ENCODE measurements at regions not wholly inside any gene's neighbourhood (a gene's known extent, or its start where the extent isn't known, plus 50 kb on each side); places are given as distances from the start of the nearest gene placed in this dataset.

DNA sequence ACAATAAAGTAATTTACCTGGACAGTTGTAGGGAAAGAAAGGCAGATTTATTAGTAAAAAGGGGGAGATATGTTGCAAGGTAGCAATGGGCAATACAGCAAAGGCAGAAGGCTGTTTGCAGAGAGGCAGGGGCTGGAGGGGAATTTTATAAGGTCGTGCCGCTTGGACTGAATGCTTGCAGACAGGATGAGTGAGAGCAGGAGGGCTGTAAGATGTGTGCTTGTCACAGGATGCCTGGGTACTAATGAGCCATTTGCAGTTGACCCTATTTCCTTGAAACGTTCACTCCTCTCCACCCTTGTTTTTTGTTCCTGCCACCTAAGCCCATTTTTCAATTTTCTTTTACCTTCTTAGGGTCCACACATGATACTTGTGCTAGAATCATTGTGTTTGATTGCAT is 214.7 kb downstream of the TRAM1L1 start:
- WGBS, 2 experiments (ENCODE audit: insufficient coverage in 1 of 2, insufficient read length in 1 of 2) = 65 to 72% methylated on average over 3 of the region's 3 CpGs
- Histone ChIP-seq H3K4me1 (ENCODE audit: control insufficient read depth, insufficient read depth, low read length) (no peaks in the 10 kb centered on the region), H3K36me3 (ENCODE audit: control insufficient read depth, insufficient read depth, low read length) (no peaks in the 10 kb centered on the region), H3K9me3 (ENCODE audit: control insufficient read depth, low read length) (no peaks in the 10 kb centered on the region), H3K27ac (ENCODE audit: low read depth, low read length) (no peak overlapping the region), H3K9ac (ENCODE audit: extremely low read depth, low read length, poor library complexity, severe bottlenecking) (no peak overlapping the region), H3K27me3 (ENCODE audit: control insufficient read depth, insufficient read depth, low read length, poor library complexity, severe bottlenecking) (no peaks in the 10 kb centered on the region), H3K4me3 (ENCODE audit: low read length) (no peak overlapping the region)
- TF ChIP-seq, protein P1, sequence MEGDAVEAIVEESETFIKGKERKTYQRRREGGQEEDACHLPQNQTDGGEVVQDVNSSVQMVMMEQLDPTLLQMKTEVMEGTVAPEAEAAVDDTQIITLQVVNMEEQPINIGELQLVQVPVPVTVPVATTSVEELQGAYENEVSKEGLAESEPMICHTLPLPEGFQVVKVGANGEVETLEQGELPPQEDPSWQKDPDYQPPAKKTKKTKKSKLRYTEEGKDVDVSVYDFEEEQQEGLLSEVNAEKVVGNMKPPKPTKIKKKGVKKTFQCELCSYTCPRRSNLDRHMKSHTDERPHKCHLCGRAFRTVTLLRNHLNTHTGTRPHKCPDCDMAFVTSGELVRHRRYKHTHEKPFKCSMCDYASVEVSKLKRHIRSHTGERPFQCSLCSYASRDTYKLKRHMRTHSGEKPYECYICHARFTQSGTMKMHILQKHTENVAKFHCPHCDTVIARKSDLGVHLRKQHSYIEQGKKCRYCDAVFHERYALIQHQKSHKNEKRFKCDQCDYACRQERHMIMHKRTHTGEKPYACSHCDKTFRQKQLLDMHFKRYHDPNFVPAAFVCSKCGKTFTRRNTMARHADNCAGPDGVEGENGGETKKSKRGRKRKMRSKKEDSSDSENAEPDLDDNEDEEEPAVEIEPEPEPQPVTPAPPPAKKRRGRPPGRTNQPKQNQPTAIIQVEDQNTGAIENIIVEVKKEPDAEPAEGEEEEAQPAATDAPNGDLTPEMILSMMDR (conservative IDR thresholded peaks at IDR 0.05) = no peak
- DNase-seq = no peak
- H3K27ac Mint-ChIP-seq = no peak overlapping the region
- no peaks in the 10 kb centered on the region for H3K27me3 Mint-ChIP-seq (ENCODE audit: insufficient read depth)
- no peaks in the 10 kb centered on the region for H3K9me3 Mint-ChIP-seq
- H3K36me3 Mint-ChIP-seq (ENCODE audit: low read depth) = no peaks in the 10 kb centered on the region
- H3K4me3 Mint-ChIP-seq = no peak overlapping the region
- no peaks in the 10 kb centered on the region for H3K4me1 Mint-ChIP-seq

DNA sequence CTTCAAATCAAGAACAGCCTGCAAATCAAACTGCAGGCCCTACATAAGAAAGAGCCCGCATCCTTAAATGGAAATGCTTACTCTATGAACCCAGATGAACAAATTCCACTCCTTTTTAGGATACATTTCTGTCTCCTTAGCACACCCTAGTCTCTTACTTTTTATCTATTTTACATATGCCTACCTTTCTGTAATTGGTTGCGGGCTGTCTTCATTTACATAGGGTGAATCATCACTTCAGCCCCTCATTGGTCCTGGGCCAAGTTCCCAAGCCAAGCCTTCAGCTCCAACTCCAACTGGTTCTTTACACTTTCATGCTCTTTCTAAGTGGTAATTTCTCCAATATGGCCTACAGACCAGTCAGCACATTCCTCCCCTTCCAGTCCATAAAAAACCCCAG is 219.3 kb downstream of the TRAM1L1 start:
- Mint-ChIP-seq H3K27ac (no peak overlapping the region), H3K4me1 (no peaks in the 10 kb centered on the region), H3K4me3 (no peak overlapping the region), H3K27me3 (ENCODE audit: insufficient read depth) (no peaks in the 10 kb centered on the region), H3K36me3 (ENCODE audit: low read depth) (no peaks in the 10 kb centered on the region), H3K9me3 (no peaks in the 10 kb centered on the region)
- Histone ChIP-seq H3K9ac (ENCODE audit: extremely low read depth, low read length, poor library complexity, severe bottlenecking) (no peak overlapping the region), H3K27ac (ENCODE audit: low read depth, low read length) (no peak overlapping the region), H3K27me3 (ENCODE audit: control insufficient read depth, insufficient read depth, low read length, poor library complexity, severe bottlenecking) (no peaks in the 10 kb centered on the region), H3K36me3 (ENCODE audit: control insufficient read depth, insufficient read depth, low read length) (no peaks in the 10 kb centered on the region), H3K4me1 (ENCODE audit: control insufficient read depth, insufficient read depth, low read length) (no peaks in the 10 kb centered on the region), H3K9me3 (ENCODE audit: control insufficient read depth, low read length) (no peaks in the 10 kb centered on the region), H3K4me3 (ENCODE audit: low read length) (no peak overlapping the region)
- no peak for DNase-seq
- TF ChIP-seq, protein P1 (conservative IDR thresholded peaks at IDR 0.05) = no peak
- 93 to 100% methylated on average over 2 of the region's 2 CpGs for WGBS, 2 experiments (ENCODE audit: insufficient coverage in 1 of 2, insufficient read length in 1 of 2)

DNA sequence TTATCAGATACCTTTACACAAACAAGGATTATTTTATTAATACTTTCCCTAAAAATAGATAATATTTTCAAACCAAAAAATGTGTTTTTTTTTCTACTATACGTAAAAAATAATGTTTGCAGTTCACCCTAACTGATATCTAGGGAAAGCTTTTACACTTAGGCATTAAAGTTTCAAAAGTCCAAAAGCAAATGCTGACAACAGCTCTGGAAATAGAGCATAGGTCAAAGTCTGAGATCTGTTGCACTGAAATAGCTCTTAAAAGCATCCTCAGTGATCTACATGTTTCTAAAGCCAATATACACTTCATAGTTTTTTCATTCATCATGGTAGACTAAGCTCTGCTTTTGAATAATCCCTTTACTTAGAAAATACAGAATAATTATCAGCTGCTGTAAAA is 222.8 kb downstream of the TRAM1L1 start:
- TF ChIP-seq, protein P1 (conservative IDR thresholded peaks at IDR 0.05) = no peak
- H3K4me3 Mint-ChIP-seq = no peak overlapping the region
- H3K36me3 ChIP-seq (ENCODE audit: control insufficient read depth, insufficient read depth, low read length) = no peaks in the 10 kb centered on the region
- no peak overlapping the region for H3K27ac ChIP-seq (ENCODE audit: low read depth, low read length)
- H3K27me3 ChIP-seq (ENCODE audit: control insufficient read depth, insufficient read depth, low read length, poor library complexity, severe bottlenecking) = no peaks in the 10 kb centered on the region
- no peaks in the 10 kb centered on the region for H3K4me1 ChIP-seq (ENCODE audit: control insufficient read depth, insufficient read depth, low read length)
- no peak overlapping the region for H3K4me3 ChIP-seq (ENCODE audit: low read length)
- H3K36me3 Mint-ChIP-seq (ENCODE audit: low read depth) = no peaks in the 10 kb centered on the region
- no peaks in the 10 kb centered on the region for H3K9me3 ChIP-seq (ENCODE audit: control insufficient read depth, low read length)
- 96% methylated on average over 1 of the region's 1 CpG; no CpG with 5 or more reads in 1 of the 2 experiments for WGBS, 2 experiments (ENCODE audit: insufficient coverage in 1 of 2, insufficient read length in 1 of 2)
- H3K4me1 Mint-ChIP-seq = no peaks in the 10 kb centered on the region
- no peaks in the 10 kb centered on the region for H3K9me3 Mint-ChIP-seq
- DNase-seq = no peak
- peaks cover 2% of the 10 kb centered on the region for H3K27me3 Mint-ChIP-seq (ENCODE audit: insufficient read depth)
- H3K27ac Mint-ChIP-seq = no peak overlapping the region
- no peak overlapping the region for H3K9ac ChIP-seq (ENCODE audit: extremely low read depth, low read length, poor library complexity, severe bottlenecking)

All from endodermal cell (in vitro differentiated cells).